Endodermal cell (in vitro differentiated cells): ENCODE measurements at regions not wholly inside any gene's neighbourhood (a gene's known extent, or its start where the extent isn't known, plus 50 kb on each side); places are given as distances from the start of the nearest gene placed in this dataset.

ENCODE experiments used
- DNase-seq: peaks from one replicate; pipeline ENCODE4 v3.0.0-alpha.2; 2017
- H3K27ac ChIP-seq: 2 replicates; pipeline ENCODE4 v1.5.1; 2013; ENCODE audit warnings: mild to moderate bottlenecking, low read depth, low read length, moderate library complexity
- H3K27me3 ChIP-seq: 2 replicates; pipeline ENCODE4 v1.6.1; 2013; ENCODE audit warnings: mild to moderate bottlenecking, low read length, moderate library complexity; ENCODE audit not compliant: insufficient read depth, control insufficient read depth, poor library complexity, severe bottlenecking
- H3K36me3 ChIP-seq: 2 replicates; pipeline ENCODE4 v1.7.0; 2013; ENCODE audit warnings: mild to moderate bottlenecking, low read length, moderate library complexity; ENCODE audit not compliant: control insufficient read depth, insufficient read depth
- H3K4me1 ChIP-seq: one replicate; pipeline ENCODE4 v1.7.0; 2013; ENCODE audit warnings: low read length; ENCODE audit not compliant: control insufficient read depth, insufficient read depth
- H3K4me3 ChIP-seq: 2 replicates; pipeline ENCODE4 v1.5.1; 2013; ENCODE audit warnings: mild to moderate bottlenecking, low read length, moderate library complexity
- H3K9ac ChIP-seq: 2 replicates; pipeline ENCODE4 v1.6.1; 2013; ENCODE audit warnings: mild to moderate bottlenecking, low read length, moderate library complexity; ENCODE audit not compliant: poor library complexity, severe bottlenecking; ENCODE audit errors: extremely low read depth
- H3K9me3 ChIP-seq: 2 replicates; pipeline ENCODE4 v1.6.1; 2013; ENCODE audit warnings: mild to moderate bottlenecking, low read length, moderate library complexity; ENCODE audit not compliant: control insufficient read depth
- H3K27ac Mint-ChIP-seq: 2 replicates; pipeline ENCODE4 v1.8.0; 2020; ENCODE audit warnings: mixed read lengths
- H3K27me3 Mint-ChIP-seq: 2 replicates; pipeline ENCODE4 v1.8.0; 2021; ENCODE audit warnings: mild to moderate bottlenecking, mixed read lengths; ENCODE audit not compliant: insufficient read depth
- H3K36me3 Mint-ChIP-seq: 2 replicates; pipeline ENCODE4 v1.8.0; 2020; ENCODE audit warnings: low read depth, mixed read lengths
- H3K4me1 Mint-ChIP-seq: 2 replicates; pipeline ENCODE4 v1.8.0; 2020; ENCODE audit warnings: mixed read lengths
- H3K4me3 Mint-ChIP-seq: 2 replicates; pipeline ENCODE4 v1.8.0; 2020; ENCODE audit warnings: mild to moderate bottlenecking, moderate library complexity, mixed read lengths
- H3K9me3 Mint-ChIP-seq: 2 replicates; pipeline ENCODE4 v1.8.0; 2020; ENCODE audit warnings: mild to moderate bottlenecking, mixed read lengths
- CTCF ChIP-seq: fragments of 200-600 bp; sonication (generic); conservative IDR thresholded peaks from 2 replicates; pipeline ENCODE4 v1.5.0; 2021; ENCODE audit warnings: antibody characterized with exemption, mild to moderate bottlenecking
- WGBS, 2 experiments: methylation state at CpG; one replicate each; pipeline versions ENCODE4 v1.1.5 to v1.1.7; 2013; ENCODE audit warnings: missing lambda C conversion rate in 2 of 2, mixed read lengths in 1 of 2; ENCODE audit not compliant: insufficient coverage in 1 of 2, insufficient read length in 1 of 2; 5-methylcytosine and 5-hydroxymethylcytosine counted together

GRCh38 chr4:59920416-59920815 lies 1279.7 kb upstream of the ADGRL3 start:
- DNase-seq: peak; percentile 52
- no peaks in the 10 kb centered on the region for H3K27me3 Mint-ChIP-seq
- TF ChIP-seq CTCF: peak; percentile 45

GRCh38 chr4:59925290-59925689 lies 1274.8 kb upstream of the ADGRL3 start:
- Mint-ChIP-seq H3K9me3 (no peaks in the 10 kb centered on the region), H3K4me1 (peaks cover 2% of the 10 kb centered on the region), H3K27ac (no peak overlapping the region), H3K27me3 (no peaks in the 10 kb centered on the region), H3K4me3 (no peak overlapping the region), H3K36me3 (no peaks in the 10 kb centered on the region)
- Histone ChIP-seq H3K27me3 (no peaks in the 10 kb centered on the region), H3K4me1 (no peaks in the 10 kb centered on the region), H3K4me3 (no peak overlapping the region), H3K9ac (no peak overlapping the region), H3K36me3 (no peaks in the 10 kb centered on the region), H3K9me3 (no peaks in the 10 kb centered on the region), H3K27ac (no peak overlapping the region)
- 80 to 100% methylated on average over 1 of the region's 1 CpG for WGBS, 2 experiments
- no peak for TF ChIP-seq CTCF
- DNase-seq: no peak

More at GRCh38 chr4:59920416-59920815, 1279.7 kb upstream of the ADGRL3 start:
- no peaks in the 10 kb centered on the region for H3K36me3 ChIP-seq
- Mint-ChIP-seq H3K9me3 (no peaks in the 10 kb centered on the region), H3K4me1 (peaks cover 3% of the 10 kb centered on the region), H3K27ac (no peak overlapping the region), H3K4me3 (no peak overlapping the region), H3K36me3 (no peaks in the 10 kb centered on the region)
- WGBS, 2 experiments: 57 to 78% methylated on average over 1 to 3 of the region's 3 CpGs
- H3K9ac ChIP-seq: no peak overlapping the region
- no peaks in the 10 kb centered on the region for H3K4me1 ChIP-seq
- H3K4me3 ChIP-seq: no peak overlapping the region
- no peaks in the 10 kb centered on the region for H3K9me3 ChIP-seq
- H3K27me3 ChIP-seq: no peaks in the 10 kb centered on the region
- no peak overlapping the region for H3K27ac ChIP-seq

- no peaks in the 10 kb centered on the region for H3K9me3 Mint-ChIP-seq
- Histone ChIP-seq H3K36me3 (no peaks in the 10 kb centered on the region), H3K4me1 (no peaks in the 10 kb centered on the region), H3K4me3 (no peak overlapping the region), H3K27me3 (no peaks in the 10 kb centered on the region), H3K27ac (no peak overlapping the region), H3K9ac (no peak overlapping the region), H3K9me3 (no peaks in the 10 kb centered on the region)
- no peaks in the 10 kb centered on the region for H3K36me3 Mint-ChIP-seq
- H3K27ac Mint-ChIP-seq: no peak overlapping the region
- no peak overlapping the region for H3K4me3 Mint-ChIP-seq
- H3K4me1 Mint-ChIP-seq: no peaks in the 10 kb centered on the region
- no peak for DNase-seq
- H3K27me3 Mint-ChIP-seq: no peaks in the 10 kb centered on the region
- TF ChIP-seq CTCF: no peak
- WGBS, 2 experiments: 95% methylated on average over 3 of the region's 3 CpGs; no CpG with 5 or more reads in 1 of the 2 experiments
Measured at GRCh38 chr4:59936566-59936965, 1263.6 kb upstream of the ADGRL3 start.
